Ovary (tissue), 3 donors: ENCODE measurements at regions not wholly inside any gene's neighbourhood (a gene's known extent, or its start where the extent isn't known, plus 50 kb on each side); places are given as distances from the start of the nearest gene placed in this dataset.

ENCODE experiments used
- CTCF ChIP-seq, 3 donors: fragments of 450-650 bp in 2 of 3; fragments of 200-600 bp in 1 of 3; IDR thresholded peaks; one replicate each; pipeline versions ENCODE4 v1.5.1 to v1.8.0; 2016 to 2022; ENCODE audit warnings: antibody characterized with exemption in 3 of 3, mild to moderate bottlenecking in 1 of 3
- EP300 ChIP-seq: sonication (generic); formaldehyde crosslinking; IDR thresholded peaks from one replicate; pipeline ENCODE4 v1.6.1; 2017; ENCODE audit warnings: antibody characterized with exemption
- POLR2A ChIP-seq: fragments of 450-650 bp; IDR thresholded peaks from one replicate; pipeline ENCODE4 v1.6.1; 2017; ENCODE audit warnings: antibody characterized with exemption, mild to moderate bottlenecking, moderate library complexity
- donor health status: DM: no; HTN: no; CAD: no.

- TF ChIP-seq POLR2A (no peak), CTCF (IDR thresholded peaks at IDR 0.05) (no peak), EP300 (no peak)
Measured at GRCh38 chr2:142687509-142687908, 190.0 kb upstream of the KYNU start.
